GM23338 (cell line): ENCODE measurements at regions not wholly inside any gene's neighbourhood (a gene's known extent, or its start where the extent isn't known, plus 50 kb on each side); places are given as distances from the start of the nearest gene placed in this dataset.

Experiments used
- ATAC-seq: fragments of 200-7000 bp; cut with Tn5 transposase; 3 replicates; pipeline ENCODE4 v1.9.1; 2020
- DNase-seq: peaks from one replicate; pipeline ENCODE4 v3.0.0-alpha.2; 2015; ENCODE audit warnings: low spot score
- H2AFZ ChIP-seq: fragments of 200-600 bp; sonication (generic); 2 replicates; pipeline ENCODE4 v1.8.0; 2016; ENCODE audit warnings: antibody characterized with exemption, mild to moderate bottlenecking, moderate library complexity
- H3F3A ChIP-seq: fragments of 200-600 bp; sonication (generic); replicated peaks from 2 replicates; pipeline ENCODE4 v1.8.0; 2017; ENCODE audit warnings: antibody characterized with exemption, mixed run types, low read depth
- H3K27ac ChIP-seq: fragments of 200-600 bp; sonication (generic); 2 replicates; pipeline ENCODE4 v1.6.1; 2016; ENCODE audit warnings: low read depth
- H3K27me3 ChIP-seq: fragments of 200-600 bp; sonication (generic); 2 replicates; pipeline ENCODE4 v1.8.0; 2016; ENCODE audit warnings: mild to moderate bottlenecking, mixed run types, moderate library complexity; ENCODE audit not compliant: insufficient read depth
- H3K36me3 ChIP-seq: fragments of 200-600 bp; sonication (generic); 2 replicates; pipeline ENCODE4 v1.8.0; 2016; ENCODE audit warnings: mild to moderate bottlenecking; ENCODE audit not compliant: insufficient read depth
- H3K4me1 ChIP-seq: fragments of 200-600 bp; sonication (generic); 2 replicates; pipeline ENCODE4 v1.8.0; 2016; ENCODE audit warnings: mild to moderate bottlenecking, moderate library complexity; ENCODE audit not compliant: insufficient read depth
- H3K4me2 ChIP-seq: fragments of 200-600 bp; sonication (generic); 2 replicates; pipeline ENCODE4 v1.7.1; 2017; ENCODE audit warnings: mixed run types
- H3K4me3 ChIP-seq: fragments of 200-600 bp; sonication (generic); 2 replicates; pipeline ENCODE4 v1.6.1; 2016; ENCODE audit warnings: mixed run types
- H3K79me2 ChIP-seq: fragments of 200-600 bp; sonication (generic); replicated peaks from 2 replicates; pipeline ENCODE4 v1.8.0; 2017; ENCODE audit warnings: mild to moderate bottlenecking; ENCODE audit not compliant: insufficient read depth
- H3K9me2 ChIP-seq: fragments of 200-600 bp; sonication (generic); 2 replicates; pipeline ENCODE4 v1.8.0; 2017; ENCODE audit not compliant: insufficient read depth
- H4K20me1 ChIP-seq: fragments of 200-600 bp; sonication (generic); replicated peaks from 2 replicates; pipeline ENCODE4 v1.8.0; 2017; ENCODE audit warnings: mild to moderate bottlenecking; ENCODE audit not compliant: insufficient read depth
- H3K27ac Mint-ChIP-seq: 2 replicates; pipeline ENCODE4 v1.8.0; 2020; ENCODE audit warnings: inconsistent platforms, mild to moderate bottlenecking, moderate library complexity, mixed read lengths
- H3K27me3 Mint-ChIP-seq: 3 replicates; pipeline ENCODE4 v1.8.0; 2022; ENCODE audit warnings: low read depth, mild to moderate bottlenecking, moderate library complexity, mixed read lengths, inconsistent platforms; ENCODE audit not compliant: insufficient read depth, poor library complexity
- H3K36me3 Mint-ChIP-seq: 3 replicates; pipeline ENCODE4 v1.8.0; 2021; ENCODE audit warnings: low read depth, mild to moderate bottlenecking, inconsistent platforms, moderate library complexity, mixed read lengths
- H3K4me1 Mint-ChIP-seq: 3 replicates; pipeline ENCODE4 v1.8.0; 2020; ENCODE audit warnings: mild to moderate bottlenecking, inconsistent platforms, mixed read lengths
- H3K4me3 Mint-ChIP-seq: 3 replicates; pipeline ENCODE4 v1.8.0; 2021; ENCODE audit warnings: moderate library complexity, mild to moderate bottlenecking, inconsistent platforms, mixed read lengths
- H3K9me3 Mint-ChIP-seq: 3 replicates; pipeline ENCODE4 v1.8.0; 2020; ENCODE audit warnings: moderate library complexity, mild to moderate bottlenecking, inconsistent platforms, mixed read lengths
- CTCF ChIP-seq, 2 experiments: fragments of 200-600 bp in 1 of 2; sonication (generic) in 1 of 2; conservative IDR thresholded peaks; 2 replicates each; pipeline versions ENCODE4 v1.5.1 to v1.6.1; 2016 to 2017; ENCODE audit warnings: antibody characterized with exemption in 2 of 2, low read depth in 2 of 2, mild to moderate bottlenecking in 2 of 2, moderate library complexity in 1 of 2
- EZH2 ChIP-seq: fragments of 200-600 bp; sonication (generic); IDR thresholded peaks from one replicate; pipeline ENCODE4 v1.8.0; 2017; ENCODE audit warnings: antibody characterized with exemption, mild to moderate bottlenecking, low read depth; ENCODE audit not compliant: unreplicated experiment
- STAT1 ChIP-seq: IDR thresholded peaks from one replicate; pipeline ENCODE4 v1.6.1; 2016; ENCODE audit warnings: antibody characterized with exemption; ENCODE audit not compliant: unreplicated experiment
- ZNF331 ChIP-seq: fragments of 250-450 bp; sonication (Bioruptor Pico); IDR thresholded peaks from 2 replicates; pipeline ENCODE4 v1.5.0; 2020; ENCODE audit warnings: low read depth, mild to moderate bottlenecking, moderate library complexity
- TF ChIP-seq, protein P1 (sequence below): fragments of 250-450 bp; sonication (Bioruptor Pico); IDR thresholded peaks from 2 replicates; pipeline ENCODE4 v1.5.0; 2020; ENCODE audit warnings: mild to moderate bottlenecking, moderate library complexity

- DNase-seq (no peak), ATAC-seq (no peak)
- H3K27ac Mint-ChIP-seq, result no peak overlapping the region
- H3K4me1 ChIP-seq, result peaks cover 39% of the 10 kb centered on the region
- H2AFZ ChIP-seq, result no peak overlapping the region
- no peaks in the 10 kb centered on the region for H3K27me3 ChIP-seq
- no peaks in the 10 kb centered on the region for H3K9me3 Mint-ChIP-seq
- no peaks in the 10 kb centered on the region for H3K79me2 ChIP-seq
- H3K36me3 ChIP-seq, result no peaks in the 10 kb centered on the region
- no peak overlapping the region for H3K4me3 Mint-ChIP-seq
- no peak overlapping the region for H3K4me3 ChIP-seq
- H4K20me1 ChIP-seq, result no peaks in the 10 kb centered on the region
- no peak overlapping the region for H3K4me2 ChIP-seq
- H3K27me3 Mint-ChIP-seq, result no peaks in the 10 kb centered on the region
- no peaks in the 10 kb centered on the region for H3K36me3 Mint-ChIP-seq
- no peaks in the 10 kb centered on the region for H3F3A ChIP-seq
- peaks cover 52% of the 10 kb centered on the region for H3K4me1 Mint-ChIP-seq
- no peaks in the 10 kb centered on the region for H3K9me2 ChIP-seq
- no peak overlapping the region for H3K27ac ChIP-seq
- TF ChIP-seq STAT1, result no peak
- TF ChIP-seq EZH2, result no peak
- no peak for TF ChIP-seq CTCF (conservative IDR thresholded peaks at IDR 0.05; ENCODE audit: low read depth in 2 of 2)
- TF ChIP-seq, protein P1, sequence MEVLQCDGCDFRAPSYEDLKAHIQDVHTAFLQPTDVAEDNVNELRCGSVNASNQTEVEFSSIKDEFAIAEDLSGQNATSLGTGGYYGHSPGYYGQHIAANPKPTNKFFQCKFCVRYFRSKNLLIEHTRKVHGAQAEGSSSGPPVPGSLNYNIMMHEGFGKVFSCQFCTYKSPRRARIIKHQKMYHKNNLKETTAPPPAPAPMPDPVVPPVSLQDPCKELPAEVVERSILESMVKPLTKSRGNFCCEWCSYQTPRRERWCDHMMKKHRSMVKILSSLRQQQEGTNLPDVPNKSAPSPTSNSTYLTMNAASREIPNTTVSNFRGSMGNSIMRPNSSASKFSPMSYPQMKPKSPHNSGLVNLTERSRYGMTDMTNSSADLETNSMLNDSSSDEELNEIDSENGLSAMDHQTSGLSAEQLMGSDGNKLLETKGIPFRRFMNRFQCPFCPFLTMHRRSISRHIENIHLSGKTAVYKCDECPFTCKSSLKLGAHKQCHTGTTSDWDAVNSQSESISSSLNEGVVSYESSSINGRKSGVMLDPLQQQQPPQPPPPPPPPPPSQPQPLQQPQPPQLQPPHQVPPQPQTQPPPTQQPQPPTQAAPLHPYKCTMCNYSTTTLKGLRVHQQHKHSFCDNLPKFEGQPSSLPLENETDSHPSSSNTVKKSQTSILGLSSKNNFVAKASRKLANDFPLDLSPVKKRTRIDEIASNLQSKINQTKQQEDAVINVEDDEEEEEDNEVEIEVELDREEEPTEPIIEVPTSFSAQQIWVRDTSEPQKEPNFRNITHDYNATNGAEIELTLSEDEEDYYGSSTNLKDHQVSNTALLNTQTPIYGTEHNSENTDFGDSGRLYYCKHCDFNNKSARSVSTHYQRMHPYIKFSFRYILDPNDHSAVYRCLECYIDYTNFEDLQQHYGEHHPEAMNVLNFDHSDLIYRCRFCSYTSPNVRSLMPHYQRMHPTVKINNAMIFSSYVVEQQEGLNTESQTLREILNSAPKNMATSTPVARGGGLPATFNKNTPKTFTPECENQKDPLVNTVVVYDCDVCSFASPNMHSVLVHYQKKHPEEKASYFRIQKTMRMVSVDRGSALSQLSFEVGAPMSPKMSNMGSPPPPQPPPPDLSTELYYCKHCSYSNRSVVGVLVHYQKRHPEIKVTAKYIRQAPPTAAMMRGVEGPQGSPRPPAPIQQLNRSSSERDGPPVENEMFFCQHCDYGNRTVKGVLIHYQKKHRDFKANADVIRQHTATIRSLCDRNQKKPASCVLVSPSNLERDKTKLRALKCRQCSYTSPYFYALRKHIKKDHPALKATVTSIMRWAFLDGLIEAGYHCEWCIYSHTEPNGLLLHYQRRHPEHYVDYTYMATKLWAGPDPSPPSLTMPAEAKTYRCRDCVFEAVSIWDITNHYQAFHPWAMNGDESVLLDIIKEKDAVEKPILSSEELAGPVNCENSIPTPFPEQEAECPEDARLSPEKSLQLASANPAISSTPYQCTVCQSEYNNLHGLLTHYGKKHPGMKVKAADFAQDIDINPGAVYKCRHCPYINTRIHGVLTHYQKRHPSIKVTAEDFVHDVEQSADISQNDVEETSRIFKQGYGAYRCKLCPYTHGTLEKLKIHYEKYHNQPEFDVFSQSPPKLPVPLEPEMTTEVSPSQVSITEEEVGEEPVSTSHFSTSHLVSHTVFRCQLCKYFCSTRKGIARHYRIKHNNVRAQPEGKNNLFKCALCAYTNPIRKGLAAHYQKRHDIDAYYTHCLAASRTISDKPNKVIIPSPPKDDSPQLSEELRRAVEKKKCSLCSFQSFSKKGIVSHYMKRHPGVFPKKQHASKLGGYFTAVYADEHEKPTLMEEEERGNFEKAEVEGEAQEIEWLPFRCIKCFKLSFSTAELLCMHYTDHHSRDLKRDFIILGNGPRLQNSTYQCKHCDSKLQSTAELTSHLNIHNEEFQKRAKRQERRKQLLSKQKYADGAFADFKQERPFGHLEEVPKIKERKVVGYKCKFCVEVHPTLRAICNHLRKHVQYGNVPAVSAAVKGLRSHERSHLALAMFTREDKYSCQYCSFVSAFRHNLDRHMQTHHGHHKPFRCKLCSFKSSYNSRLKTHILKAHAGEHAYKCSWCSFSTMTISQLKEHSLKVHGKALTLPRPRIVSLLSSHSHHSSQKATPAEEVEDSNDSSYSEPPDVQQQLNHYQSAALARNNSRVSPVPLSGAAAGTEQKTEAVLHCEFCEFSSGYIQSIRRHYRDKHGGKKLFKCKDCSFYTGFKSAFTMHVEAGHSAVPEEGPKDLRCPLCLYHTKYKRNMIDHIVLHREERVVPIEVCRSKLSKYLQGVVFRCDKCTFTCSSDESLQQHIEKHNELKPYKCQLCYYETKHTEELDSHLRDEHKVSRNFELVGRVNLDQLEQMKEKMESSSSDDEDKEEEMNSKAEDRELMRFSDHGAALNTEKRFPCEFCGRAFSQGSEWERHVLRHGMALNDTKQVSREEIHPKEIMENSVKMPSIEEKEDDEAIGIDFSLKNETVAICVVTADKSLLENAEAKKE (CRISPR knock-in tag), result no peak
- TF ChIP-seq ZNF331 (CRISPR knock-in tag), result no peak
Observed at GRCh38 chr7:114151777-114152176, 233.0 kb upstream of the PPP1R3A start.
